K562 (cell line): ENCODE measurements at regions not wholly inside any gene's neighbourhood (a gene's known extent, or its start where the extent isn't known, plus 50 kb on each side); places are given as distances from the start of the nearest gene placed in this dataset.

ENCODE experiments used
- CTCF ChIP-seq, 3 experiments: IDR thresholded peaks in 2 of 3; conservative IDR thresholded peaks in 1 of 3; 2 replicates each; pipeline ENCODE4 v1.5.1; 2011 to 2012; ENCODE audit warnings: low read length in 3 of 3, mild to moderate bottlenecking in 3 of 3, control low read depth in 2 of 3, improper control_type of control experiment in 1 of 3, inconsistent platforms in 1 of 3, low read depth in 1 of 3, mixed read lengths in 1 of 3, moderate library complexity in 1 of 3; ENCODE audit not compliant: insufficient read depth in 2 of 3
- HDAC2 ChIP-seq: fragments of 450-650 bp; IDR thresholded peaks from 2 replicates; pipeline ENCODE4 v1.6.1; 2016; ENCODE audit warnings: mild to moderate bottlenecking
- KLF1 ChIP-seq: fragments of 450-650 bp; IDR thresholded peaks from 2 replicates; pipeline ENCODE4 v1.6.1; 2016; ENCODE audit warnings: missing genetic modification characterization, missing compliant biosample characterization
- MYC ChIP-seq, 2 experiments: fragments of 250-450 bp in 1 of 2; sonication (Bioruptor Pico) in 1 of 2; IDR thresholded peaks; 2 replicates each; pipeline versions ENCODE4 v1.5.1 to v1.6.1; 2012 to 2021; ENCODE audit warnings: low read depth in 2 of 2, borderline replicate concordance in 1 of 2, improper control_type of control experiment in 1 of 2, low read length in 1 of 2, mild to moderate bottlenecking in 1 of 2, moderate library complexity in 1 of 2
- PCBP1 ChIP-seq: fragments of 200-400 bp; formaldehyde crosslinking; IDR thresholded peaks from 2 replicates; pipeline ENCODE4 v1.6.1; 2018; ENCODE audit warnings: mild to moderate bottlenecking, low read depth, low read length; ENCODE audit not compliant: poor library complexity, severe bottlenecking
- PHF21A ChIP-seq: fragments of 450-650 bp; IDR thresholded peaks from 2 replicates; pipeline ENCODE4 v1.6.1; 2017; ENCODE audit warnings: low read depth, borderline replicate concordance
- POLR2AphosphoS5 ChIP-seq: IDR thresholded peaks from 2 replicates; pipeline ENCODE4 v1.6.1; 2011; ENCODE audit warnings: mild to moderate bottlenecking, low read depth, low read length, moderate library complexity; ENCODE audit not compliant: control insufficient read depth, insufficient read depth
- PYGO2 ChIP-seq: fragments of 450-650 bp; IDR thresholded peaks from 2 replicates; pipeline ENCODE4 v1.6.1; 2016; ENCODE audit warnings: mild to moderate bottlenecking, missing genetic modification characterization, moderate library complexity, missing compliant biosample characterization
- SP2 ChIP-seq: IDR thresholded peaks from 2 replicates; pipeline ENCODE4 v1.6.1; 2011; ENCODE audit warnings: mild to moderate bottlenecking, low read depth, low read length, moderate library complexity; ENCODE audit not compliant: poor library complexity, severe bottlenecking; ENCODE audit errors: extremely low read depth
- ZNF512 ChIP-seq: IDR thresholded peaks from 2 replicates; pipeline ENCODE4 v1.6.1; 2016; ENCODE audit warnings: missing genetic modification characterization, missing compliant biosample characterization
- ZNF830 ChIP-seq: fragments of 250-450 bp; sonication (Bioruptor Pico); IDR thresholded peaks from 2 replicates; pipeline ENCODE4 v1.5.0; 2021; ENCODE audit warnings: mild to moderate bottlenecking

DNA sequence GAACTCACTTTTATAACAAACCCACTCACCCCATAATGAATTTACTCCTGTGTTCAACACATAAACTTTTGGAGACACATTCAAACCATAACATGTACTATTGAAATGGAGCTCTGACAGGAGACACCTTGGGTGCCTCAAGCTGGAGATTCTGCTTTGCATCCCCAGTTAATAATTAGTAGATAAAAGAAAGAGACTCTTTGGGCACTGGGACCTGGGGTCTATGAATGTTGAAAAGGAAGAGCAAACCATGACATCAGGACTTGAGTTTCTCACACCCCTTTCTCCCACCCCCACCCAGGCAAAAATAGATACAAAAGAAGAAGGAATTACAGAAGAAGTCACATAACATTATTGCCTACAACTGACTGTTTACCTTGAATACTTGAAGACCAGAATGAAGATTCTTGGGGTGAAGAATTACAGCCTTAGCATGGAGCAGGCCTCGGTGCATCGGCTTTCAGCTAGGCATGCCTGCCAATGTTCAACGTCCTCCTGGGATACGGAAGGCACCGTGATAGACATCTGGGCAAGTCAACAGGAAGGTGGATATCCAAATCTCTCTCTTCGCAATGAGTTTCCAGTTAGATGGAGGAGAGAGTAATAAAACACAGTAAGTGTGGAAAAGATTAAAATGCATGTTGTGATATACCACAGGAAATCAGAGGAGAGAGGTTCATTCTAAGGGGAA, 316.0 kb downstream of the TRIML1 start:
- no peak for TF ChIP-seq MYC (IDR thresholded peaks at IDR 0.05; ENCODE audit: low read depth, low read length)
- no peak for TF ChIP-seq MYC (CRISPR knock-in tag; IDR thresholded peaks at IDR 0.05; ENCODE audit: borderline replicate concordance, low read depth)
- no peak for TF ChIP-seq PCBP1
- TF ChIP-seq CTCF (IDR thresholded peaks at IDR 0.05 in 2 of 3, conservative IDR thresholded peaks at IDR 0.05 in 1 of 3; ENCODE audit: insufficient read depth in 2 of 3, low read depth in 1 of 3, low read length in 3 of 3): no peak
- no peak for TF ChIP-seq SP2
- TF ChIP-seq KLF1 (tag): no peak
- no peak for TF ChIP-seq PHF21A
- TF ChIP-seq HDAC2: no peak
- TF ChIP-seq ZNF830 (CRISPR knock-in tag): no peak
- TF ChIP-seq PYGO2: no peak
- no peak for TF ChIP-seq POLR2AphosphoS5
- TF ChIP-seq ZNF512 (tag): no peak
